Neuronal stem cell (in vitro differentiated cells): ENCODE measurements at regions not wholly inside any gene's neighbourhood (a gene's known extent, or its start where the extent isn't known, plus 50 kb on each side); places are given as distances from the start of the nearest gene placed in this dataset.

Source experiments
- DNase-seq: peaks from one replicate; pipeline ENCODE4 v3.0.0-alpha.2; 2013; ENCODE audit warnings: low spot score
- H2AFZ ChIP-seq: one replicate; pipeline ENCODE4 v1.6.1; 2013; ENCODE audit warnings: mild to moderate bottlenecking, low read length, inconsistent platforms
- H2AK5ac ChIP-seq: 2 replicates; pipeline ENCODE4 v1.6.1; 2013; ENCODE audit warnings: low read depth, mild to moderate bottlenecking, inconsistent platforms, low read length, moderate library complexity, mixed read lengths
- H2BK120ac ChIP-seq: 2 replicates; pipeline ENCODE4 v1.6.1; 2013; ENCODE audit warnings: low read depth, mild to moderate bottlenecking, inconsistent platforms, low read length, moderate library complexity, mixed read lengths
- H2BK12ac ChIP-seq: one replicate; pipeline ENCODE4 v1.6.1; 2013; ENCODE audit warnings: low read length, inconsistent platforms
- H2BK15ac ChIP-seq: 2 replicates; pipeline ENCODE4 v1.6.1; 2013; ENCODE audit warnings: mild to moderate bottlenecking, low read length, inconsistent platforms, mixed read lengths
- H2BK5ac ChIP-seq: one replicate; pipeline ENCODE4 v1.6.1; 2013; ENCODE audit warnings: inconsistent platforms, mild to moderate bottlenecking, low read length, moderate library complexity
- H3K14ac ChIP-seq: one replicate; pipeline ENCODE4 v1.6.1; 2013; ENCODE audit warnings: low read length, inconsistent platforms
- H3K18ac ChIP-seq: 2 replicates; pipeline ENCODE4 v1.6.1; 2013; ENCODE audit warnings: low read length, inconsistent platforms
- H3K23ac ChIP-seq: 2 replicates; pipeline ENCODE4 v1.6.1; 2013; ENCODE audit warnings: low read depth, mild to moderate bottlenecking, mixed read lengths, low read length, inconsistent platforms; ENCODE audit not compliant: poor library complexity
- H3K27ac ChIP-seq: replicated peaks from 3 replicates; pipeline ENCODE4 v1.5.1; 2013; ENCODE audit warnings: low read length, inconsistent platforms
- H3K27me3 ChIP-seq, 3 experiments: 2 replicates each; pipeline ENCODE4 v1.6.1; 2013; ENCODE audit warnings: low read length in 3 of 3, mild to moderate bottlenecking in 2 of 3, inconsistent platforms in 1 of 3, low read depth in 1 of 3, mixed read lengths in 1 of 3, moderate library complexity in 1 of 3; ENCODE audit not compliant: control insufficient read depth in 3 of 3, insufficient read depth in 3 of 3
- H3K36me3 ChIP-seq, 2 donors: replicated peaks in 1 of 2; 2 replicates each; pipeline ENCODE4 v1.6.1; 2013; ENCODE audit warnings: low read length in 2 of 2; ENCODE audit not compliant: control insufficient read depth in 2 of 2, insufficient read depth in 2 of 2
- H3K4ac ChIP-seq: 2 replicates; pipeline ENCODE4 v1.6.1; 2013; ENCODE audit warnings: inconsistent platforms, mild to moderate bottlenecking, low read length, moderate library complexity
- H3K4me1 ChIP-seq, 2 donors: 1 replicate in 1 of 2; 2 replicates in 1 of 2; pipeline ENCODE4 v1.6.1; 2013; ENCODE audit warnings: low read length in 2 of 2, low read depth in 1 of 2; ENCODE audit not compliant: control insufficient read depth in 2 of 2, insufficient read depth in 1 of 2
- H3K4me2 ChIP-seq: one replicate; pipeline ENCODE4 v1.6.1; 2013; ENCODE audit warnings: mild to moderate bottlenecking, low read length, inconsistent platforms; ENCODE audit not compliant: insufficient read depth, poor library complexity, severe bottlenecking
- H3K4me3 ChIP-seq, 2 donors: 2 replicates each; pipeline ENCODE4 v1.5.1; 2013; ENCODE audit warnings: low read length in 2 of 2, mild to moderate bottlenecking in 2 of 2, inconsistent platforms in 1 of 2, moderate library complexity in 1 of 2
- H3K79me1 ChIP-seq: one replicate; pipeline ENCODE4 v1.6.1; 2013; ENCODE audit warnings: low read depth, mild to moderate bottlenecking, inconsistent platforms, low read length, moderate library complexity
- H3K9ac ChIP-seq: one replicate; pipeline ENCODE4 v1.6.1; 2013; ENCODE audit warnings: mild to moderate bottlenecking, low read depth, low read length, inconsistent platforms; ENCODE audit not compliant: poor library complexity
- H3K9me3 ChIP-seq, 2 donors: replicated peaks in 1 of 2; 2 replicates each; pipeline versions ENCODE3 to v1.6.1; 2013; ENCODE audit warnings: low read length in 2 of 2, mild to moderate bottlenecking in 2 of 2, inconsistent platforms in 1 of 2, low read depth in 1 of 2, mixed read lengths in 1 of 2, moderate library complexity in 1 of 2; ENCODE audit not compliant: control insufficient read depth in 2 of 2, insufficient read depth in 1 of 2
- H4K8ac ChIP-seq: one replicate; pipeline ENCODE4 v1.6.1; 2013; ENCODE audit warnings: low read depth, mild to moderate bottlenecking, inconsistent platforms, low read length, moderate library complexity
- H4K91ac ChIP-seq: one replicate; pipeline ENCODE4 v1.6.1; 2013; ENCODE audit warnings: low read length, low read depth, mild to moderate bottlenecking, inconsistent platforms; ENCODE audit not compliant: poor library complexity
- WGBS, 2 donors: extraction: QIAGEN DNeasy Blood & Tissue Kit; methylation state at CpG; one replicate each; pipeline ENCODE4 v1.1.7; 2013; ENCODE audit warnings: missing lambda C conversion rate in 2 of 2, mixed read lengths in 1 of 2; ENCODE audit not compliant: insufficient read length in 2 of 2, insufficient replicate concordance in 1 of 2; ENCODE audit errors: extremely low coverage in 2 of 2; 5-methylcytosine and 5-hydroxymethylcytosine counted together

- no peak overlapping the region for H2BK5ac ChIP-seq
- no peak overlapping the region for H2AK5ac ChIP-seq
- no peaks in the 10 kb centered on the region for H3K36me3 ChIP-seq
- H3K23ac ChIP-seq: no peak overlapping the region
- H3K4me1 ChIP-seq: peaks cover 5 to 8% of the 10 kb centered on the region in 2 donors
- H3K18ac ChIP-seq: no peak overlapping the region
- no peak overlapping the region for H3K9ac ChIP-seq
- no CpG with 5 or more reads among the region's 4 CpGs for WGBS, 2 donors
- no peak overlapping the region for H3K14ac ChIP-seq
- no peak overlapping the region for H3K4ac ChIP-seq
- H3K9me3 ChIP-seq: no peaks in the 10 kb centered on the region
- H4K8ac ChIP-seq: no peak overlapping the region
- H2BK120ac ChIP-seq: no peak overlapping the region
- H2BK15ac ChIP-seq: no peak overlapping the region
- H2BK12ac ChIP-seq: no peak overlapping the region
- no peak overlapping the region for H3K4me3 ChIP-seq
- H3K27ac ChIP-seq: no peak overlapping the region
- DNase-seq: no peak
- no peak overlapping the region for H4K91ac ChIP-seq
- no peaks in the 10 kb centered on the region for H3K79me1 ChIP-seq
- H2AFZ ChIP-seq: no peak overlapping the region
- H3K27me3 ChIP-seq: no peaks in the 10 kb centered on the region
- no peak overlapping the region for H3K4me2 ChIP-seq
These were observed 340.6 kb downstream of the KCNRG start for GRCh38 chr13:50355797-50356196.

GRCh38 chr13:50357136-50357535 lies 341.9 kb downstream of the KCNRG start:
- Histone ChIP-seq H2AK5ac (no peak overlapping the region), H3K4me2 (no peak overlapping the region), H3K4ac (no peak overlapping the region), H2BK15ac (no peak overlapping the region), H2BK12ac (no peak overlapping the region), H2BK120ac (no peak overlapping the region), H2BK5ac (no peak overlapping the region), H3K9ac (no peak overlapping the region), H3K9me3 (no peaks in the 10 kb centered on the region), H3K4me3 (no peak overlapping the region), H3K23ac (no peak overlapping the region), H3K27ac (no peak overlapping the region), H4K8ac (no peak overlapping the region), H3K4me1 (peaks cover 5 to 8% of the 10 kb centered on the region in 2 donors), H3K36me3 (no peaks in the 10 kb centered on the region), H3K18ac (no peak overlapping the region), H4K91ac (no peak overlapping the region), H2AFZ (no peak overlapping the region), H3K14ac (no peak overlapping the region), H3K79me1 (no peaks in the 10 kb centered on the region), H3K27me3 (no peaks in the 10 kb centered on the region)
- DNase-seq: no peak

- Histone ChIP-seq H2BK5ac (no peak overlapping the region), H2BK12ac (no peak overlapping the region), H3K9ac (no peak overlapping the region), H4K91ac (no peak overlapping the region), H2BK120ac (no peak overlapping the region), H2AFZ (peak overlapping the region; percentile 15), H3K4me3 (no peak overlapping the region), H3K79me1 (no peaks in the 10 kb centered on the region), H3K4me2 (no peak overlapping the region), H2BK15ac (no peak overlapping the region), H3K18ac (no peak overlapping the region), H3K14ac (no peak overlapping the region), H3K36me3 (no peaks in the 10 kb centered on the region), H3K4me1 (peaks cover 5 to 8% of the 10 kb centered on the region in 2 donors), H4K8ac (no peak overlapping the region), H3K27ac (no peak overlapping the region), H3K23ac (no peak overlapping the region), H3K27me3 (no peaks in the 10 kb centered on the region), H2AK5ac (no peak overlapping the region), H3K9me3 (no peaks in the 10 kb centered on the region), H3K4ac (no peak overlapping the region)
- no peak for DNase-seq
- WGBS, 2 donors: no CpG with 5 or more reads among the region's 9 CpGs
These were observed 342.4 kb downstream of the KCNRG start for GRCh38 chr13:50357586-50358118.

GRCh38 chr13:50358231-50359040 lies 343.2 kb downstream of the KCNRG start:
- H3K4me3 ChIP-seq: no peak overlapping the region
- no peak overlapping the region for H2AFZ ChIP-seq
- H3K27ac ChIP-seq: no peak overlapping the region
- H4K8ac ChIP-seq: no peak overlapping the region
- no peaks in the 10 kb centered on the region for H3K36me3 ChIP-seq
- H2AK5ac ChIP-seq: no peak overlapping the region
- H2BK120ac ChIP-seq: no peak overlapping the region
- DNase-seq: no peak
- WGBS, 2 donors: no CpG with 5 or more reads among the region's 1 CpG
- H3K9me3 ChIP-seq: no peaks in the 10 kb centered on the region
- peaks cover 5 to 8% of the 10 kb centered on the region in 2 donors for H3K4me1 ChIP-seq
- no peak overlapping the region for H3K23ac ChIP-seq
- no peak overlapping the region for H3K14ac ChIP-seq
- H3K79me1 ChIP-seq: no peaks in the 10 kb centered on the region
- H4K91ac ChIP-seq: no peak overlapping the region
- no peak overlapping the region for H3K4me2 ChIP-seq
- no peaks in the 10 kb centered on the region for H3K27me3 ChIP-seq
- H3K18ac ChIP-seq: no peak overlapping the region
- H2BK12ac ChIP-seq: no peak overlapping the region
- no peak overlapping the region for H2BK5ac ChIP-seq
- no peak overlapping the region for H2BK15ac ChIP-seq
- H3K4ac ChIP-seq: no peak overlapping the region
- no peak overlapping the region for H3K9ac ChIP-seq
